ENCODE measurements at regions not wholly inside any gene's neighbourhood (a gene's known extent, or its start where the extent isn't known, plus 50 kb on each side); places are given as distances from the start of the nearest gene placed in this dataset.

- Histone ChIP-seq H3K9me3 (no peaks in the 10 kb centered on the region), H3K27me3 (no peaks in the 10 kb centered on the region), H3K4me3 (no peak overlapping the region), H3K4me1 (no peaks in the 10 kb centered on the region), H3K27ac (no peak overlapping the region), H3K36me3 (no peaks in the 10 kb centered on the region)
- TF ChIP-seq POLR2A (IDR thresholded peaks at IDR 0.05) = no peak
- no peak for TF ChIP-seq CTCF (IDR thresholded peaks at IDR 0.05)
- no peak for DNase-seq
- intact Hi-C loops (cut with DNase I; ENCODE audit: low total_unique reads) = no loop called here
These were observed 530.8 kb downstream of the TCERG1L start for GRCh38 chr10:130780763-130781162.

DNA sequence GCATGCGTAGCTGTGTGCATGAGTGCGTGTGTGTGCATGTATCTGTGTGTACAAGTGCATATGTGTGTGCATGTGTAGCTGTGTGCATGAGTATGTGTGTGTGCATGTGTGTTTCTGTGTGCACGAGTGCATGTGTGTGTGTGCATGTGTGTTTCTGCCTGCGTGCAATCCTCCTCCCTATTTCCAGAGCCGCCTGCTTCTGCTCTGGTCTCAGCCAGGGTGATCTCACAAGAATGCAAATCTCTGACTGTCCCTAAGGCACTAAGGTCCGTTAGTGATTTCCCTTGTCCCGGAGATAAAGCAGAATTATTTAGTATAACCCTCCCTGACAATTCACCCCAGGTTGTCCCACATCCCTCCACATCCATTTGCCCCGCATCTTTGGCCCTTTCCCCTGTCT, 530.3 kb downstream of the TCERG1L start:
- H3K4me1 ChIP-seq = no peaks in the 10 kb centered on the region
- H3K27me3 ChIP-seq = no peaks in the 10 kb centered on the region
- H3K36me3 ChIP-seq = no peaks in the 10 kb centered on the region
- no peaks in the 10 kb centered on the region for H3K9me3 ChIP-seq
- no peak overlapping the region for H3K4me3 ChIP-seq
- intact Hi-C loops (cut with DNase I; ENCODE audit: low total_unique reads) = no loop called here
- DNase-seq = no peak
- no peak for TF ChIP-seq CTCF (IDR thresholded peaks at IDR 0.05)
- no peak overlapping the region for H3K27ac ChIP-seq

- Histone ChIP-seq H3K36me3 (no peaks in the 10 kb centered on the region), H3K4me1 (no peaks in the 10 kb centered on the region), H3K9me3 (no peaks in the 10 kb centered on the region), H3K27ac (no peak overlapping the region), H3K4me3 (no peak overlapping the region), H3K27me3 (no peaks in the 10 kb centered on the region)
- DNase-seq = no peak
- intact Hi-C loops (cut with DNase I; ENCODE audit: low total_unique reads) = no loop called here
- TF ChIP-seq POLR2A (IDR thresholded peaks at IDR 0.05) (no peak), CTCF (IDR thresholded peaks at IDR 0.05) (no peak)
These were observed 529.9 kb downstream of the TCERG1L start for GRCh38 chr10:130781623-130782022.

GRCh38 chr10:130782467-130782866, 529.1 kb downstream of the TCERG1L start:
- Histone ChIP-seq H3K4me1 (no peaks in the 10 kb centered on the region), H3K27me3 (no peaks in the 10 kb centered on the region), H3K4me3 (no peak overlapping the region), H3K27ac (no peak overlapping the region), H3K36me3 (no peaks in the 10 kb centered on the region), H3K9me3 (no peaks in the 10 kb centered on the region)
- TF ChIP-seq CTCF (IDR thresholded peaks at IDR 0.05) = no peak
- no peak for TF ChIP-seq POLR2A (IDR thresholded peaks at IDR 0.05)
- intact Hi-C loops (cut with DNase I; ENCODE audit: low total_unique reads) = no loop called here
- no peak for DNase-seq

DNA sequence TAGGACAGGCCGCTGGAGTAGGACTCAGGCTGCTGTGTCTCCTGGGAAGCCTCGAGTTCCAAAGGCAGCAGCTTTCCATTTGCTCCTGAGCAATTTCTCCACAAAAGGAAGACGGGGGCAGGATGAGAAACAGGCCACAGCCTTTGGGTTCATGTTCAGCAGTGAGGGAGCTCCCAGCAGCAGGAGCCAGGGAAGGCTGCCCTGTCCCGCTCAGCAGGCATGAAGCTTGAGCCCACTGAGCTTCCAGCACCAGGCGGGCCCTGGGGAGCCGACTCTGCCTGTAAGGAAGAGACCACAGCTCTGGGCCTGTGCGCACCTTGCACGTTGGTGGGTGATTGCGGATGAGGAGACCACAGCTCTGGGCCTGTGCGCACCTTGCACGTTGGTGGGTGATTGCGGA, 527.2 kb downstream of the TCERG1L start:
- TF ChIP-seq CTCF (IDR thresholded peaks at IDR 0.05) (no peak), POLR2A (IDR thresholded peaks at IDR 0.05) (no peak)
- intact Hi-C loops (cut with DNase I; ENCODE audit: low total_unique reads) = no loop called here
- no peak for DNase-seq
- no peak overlapping the region for H3K4me3 ChIP-seq
- H3K27me3 ChIP-seq = no peaks in the 10 kb centered on the region
- no peaks in the 10 kb centered on the region for H3K4me1 ChIP-seq
- H3K36me3 ChIP-seq = no peaks in the 10 kb centered on the region
- no peaks in the 10 kb centered on the region for H3K9me3 ChIP-seq
- no peak overlapping the region for H3K27ac ChIP-seq
